DMS114 treated with DMSO at 0.1 percent for 48 hours (cell line): ENCODE measurements at regions not wholly inside any gene's neighbourhood (a gene's known extent, or its start where the extent isn't known, plus 50 kb on each side); places are given as distances from the start of the nearest gene placed in this dataset.

Experiments
- DNase-seq: peaks from one replicate; lab custom pipeline; 2025; ENCODE audit not compliant: unreplicated experiment; lab: John Stamatoyannopoulos, UW

DNA sequence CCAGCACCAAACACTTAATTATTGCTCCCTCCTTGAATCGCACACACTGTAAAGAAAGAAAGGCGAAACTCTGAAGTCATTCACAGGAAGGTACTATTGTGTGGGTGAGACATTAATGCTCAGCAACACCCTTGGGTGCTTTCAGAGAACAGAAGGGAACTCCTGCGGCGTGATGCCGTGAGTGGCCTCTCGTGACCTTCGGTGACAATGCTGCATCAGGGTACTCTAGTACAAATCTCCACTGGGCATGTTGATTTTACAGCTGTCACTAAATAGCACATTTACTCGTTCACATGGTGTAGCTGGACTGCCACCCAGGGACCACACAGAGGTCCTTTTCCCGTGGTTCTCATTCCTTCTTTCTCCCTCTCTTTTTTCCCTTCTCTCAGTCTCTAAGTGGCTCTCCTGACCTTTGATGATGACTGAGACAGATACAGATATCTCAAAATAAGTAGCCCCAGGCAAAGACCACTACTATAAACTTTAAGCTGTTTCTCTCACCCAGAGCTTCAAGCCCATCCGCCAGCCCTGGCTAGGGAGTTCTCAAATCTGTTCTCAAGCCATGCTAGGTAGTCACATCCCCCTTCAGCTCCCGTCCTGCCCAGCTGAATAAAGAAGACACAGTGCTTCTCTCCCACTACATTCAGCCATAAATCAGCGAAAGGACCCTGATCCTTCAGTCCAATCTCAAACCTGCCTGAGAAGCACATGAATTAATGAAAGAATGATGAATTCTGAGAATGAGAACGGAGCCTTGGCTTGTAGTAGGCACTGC, 223.4 kb upstream of the FMN2 start:
- no peak for DNase-seq

DNA sequence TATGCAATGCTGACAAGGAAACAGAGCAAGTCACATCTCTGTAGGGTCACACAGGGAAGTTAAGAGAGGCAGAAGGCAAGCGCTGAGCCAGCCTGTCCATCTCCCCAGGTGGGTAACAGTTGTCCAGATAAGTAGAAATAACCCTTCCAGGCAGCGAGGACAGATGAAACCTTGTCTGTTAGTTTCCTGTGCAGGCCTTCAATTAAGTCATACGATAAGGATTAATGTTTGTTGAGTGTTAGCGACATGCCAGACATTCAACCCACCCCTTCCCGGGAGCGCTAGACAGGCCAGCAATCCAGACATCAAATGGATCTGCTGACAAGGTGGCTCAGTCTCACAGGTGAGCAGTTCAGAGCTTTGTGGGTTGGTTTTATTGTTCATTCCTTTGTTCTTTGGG, 221.5 kb upstream of the FMN2 start:
- DNase-seq, result no peak

DNA sequence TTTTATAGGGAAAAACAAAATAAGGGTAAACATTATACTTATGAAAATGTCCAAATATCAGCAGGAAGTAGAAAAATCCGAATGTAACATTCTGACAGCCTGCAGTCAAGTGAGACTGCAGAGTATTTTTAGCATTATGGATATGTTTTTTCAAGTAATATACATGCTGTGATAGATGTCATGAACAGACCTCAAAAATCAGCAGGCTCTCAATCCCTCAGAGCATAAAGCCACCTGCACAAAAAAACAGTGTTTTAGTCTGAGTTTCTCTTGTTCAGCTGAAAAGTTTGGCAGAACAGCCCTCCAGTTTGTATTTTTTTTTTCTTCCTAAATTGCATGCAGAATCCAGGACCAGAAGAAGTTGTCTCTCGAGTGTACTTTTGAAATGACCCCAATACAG, 219.1 kb upstream of the FMN2 start:
- DNase-seq, result no peak

DNA sequence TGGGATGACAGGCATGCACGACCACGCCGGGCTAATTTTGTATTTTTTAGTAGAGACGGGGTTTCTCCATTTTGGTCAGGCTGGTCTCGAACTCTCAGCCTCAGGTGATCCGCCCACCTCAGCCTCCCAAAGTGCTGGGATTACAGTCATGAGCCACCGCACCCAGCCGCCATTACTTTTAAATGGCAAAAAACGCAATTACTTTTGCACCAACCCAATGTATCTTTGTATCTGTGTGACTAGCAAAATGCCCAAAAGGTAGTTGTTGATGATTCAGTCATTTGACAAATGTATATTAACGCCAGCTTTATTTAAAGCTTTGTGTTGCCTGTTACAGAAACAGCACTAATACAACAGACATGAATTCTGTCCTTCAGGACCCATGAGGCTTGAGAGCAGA, 216.9 kb upstream of the FMN2 start:
- DNase-seq, result no peak

DNA sequence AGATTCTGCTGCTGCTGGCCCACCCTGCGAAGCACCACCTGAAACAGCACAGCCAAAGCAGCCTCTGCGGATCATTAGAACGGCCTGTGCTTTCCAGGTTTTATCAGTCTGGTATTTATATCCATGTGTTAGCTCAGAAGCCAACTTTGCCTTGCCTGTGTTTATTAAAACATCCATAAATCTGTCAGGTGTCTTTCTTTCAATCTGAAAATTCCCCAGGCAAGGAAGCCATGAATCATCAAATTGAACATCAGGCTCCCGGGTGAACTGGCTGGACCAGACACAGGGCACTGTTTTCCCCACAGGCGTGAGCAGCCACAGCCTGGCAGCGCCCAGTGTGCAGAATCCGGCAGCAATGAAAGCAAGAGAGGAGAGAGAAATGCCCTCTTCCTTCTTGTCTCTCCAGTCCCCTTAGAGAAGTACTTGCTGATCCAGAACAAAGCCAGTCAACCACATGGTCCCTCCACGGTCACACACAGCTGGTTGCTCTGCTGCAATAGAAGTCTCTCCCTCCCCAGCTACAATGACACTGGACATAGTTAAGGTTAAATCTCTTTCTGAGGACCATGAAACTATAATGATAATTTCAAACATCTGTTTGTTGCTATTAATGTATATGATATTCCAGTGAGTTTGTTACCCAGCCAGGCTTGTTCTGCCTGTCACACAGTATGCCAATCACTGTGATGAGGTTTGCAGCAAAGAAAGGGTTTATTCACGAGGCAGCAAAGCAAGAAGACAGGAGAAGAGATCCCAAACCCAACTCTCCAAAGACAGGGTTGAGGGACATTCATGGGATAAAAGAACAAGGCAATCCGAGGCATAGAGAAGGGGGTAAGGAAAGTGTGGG, 212.1 kb upstream of the FMN2 start:
- DNase-seq, result no peak

DNA sequence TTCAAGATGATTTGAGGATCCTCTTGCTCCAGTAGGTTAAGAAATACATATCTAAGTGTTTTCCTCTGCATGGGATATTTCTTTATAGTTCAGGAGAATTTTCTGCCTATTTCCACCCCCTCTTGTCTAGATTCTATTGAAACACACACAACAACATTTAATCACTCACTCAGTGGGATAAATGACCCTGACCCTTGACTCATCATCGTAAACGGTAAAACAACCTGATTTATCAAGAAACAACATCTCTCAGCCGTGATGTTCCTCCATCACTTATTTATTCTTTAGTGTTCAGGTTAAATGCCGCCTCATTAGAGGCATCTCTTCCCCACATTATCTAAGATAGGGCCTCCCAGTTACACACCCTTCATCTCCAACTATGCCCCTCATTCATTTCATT, 208.7 kb upstream of the FMN2 start:
- no peak for DNase-seq

DNA sequence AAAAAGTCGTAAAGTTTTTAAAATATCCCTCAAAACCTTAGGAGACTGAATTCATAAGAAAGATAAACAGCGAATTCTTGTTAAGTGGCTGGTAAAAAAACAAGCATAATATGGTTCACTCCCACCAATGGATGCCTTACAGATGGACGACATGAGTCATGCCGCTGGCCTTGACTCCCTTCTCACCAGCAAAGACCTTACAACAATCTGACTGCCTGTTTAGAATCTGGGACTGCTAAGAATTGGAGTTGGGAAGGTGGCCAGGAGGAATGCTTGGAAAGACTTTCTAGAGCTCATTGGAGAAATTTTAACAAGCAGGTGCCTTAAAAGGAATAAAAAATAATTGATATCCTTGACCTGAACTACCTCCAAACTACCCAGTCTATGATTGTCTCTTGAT, 206.9 kb upstream of the FMN2 start:
- no peak for DNase-seq

DNA sequence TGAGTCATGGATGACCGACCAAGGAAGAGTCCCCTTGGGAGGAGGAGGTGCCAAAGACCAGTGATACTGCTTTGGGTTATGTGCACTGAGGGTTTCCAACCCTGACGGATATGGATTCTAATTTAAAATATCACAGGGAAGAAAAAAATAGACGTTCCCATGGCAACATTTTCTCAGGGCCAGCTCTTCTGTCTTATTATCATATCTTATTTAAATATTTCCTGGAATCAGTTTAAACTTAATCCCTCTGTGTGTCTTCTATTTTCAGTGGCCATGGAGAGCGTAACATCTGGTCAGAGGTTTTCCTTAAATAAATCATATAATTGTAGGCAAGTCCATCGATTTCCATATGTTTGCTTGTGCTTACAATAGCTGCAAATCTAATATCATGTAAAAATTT, 205.4 kb upstream of the FMN2 start:
- no peak for DNase-seq

DNA sequence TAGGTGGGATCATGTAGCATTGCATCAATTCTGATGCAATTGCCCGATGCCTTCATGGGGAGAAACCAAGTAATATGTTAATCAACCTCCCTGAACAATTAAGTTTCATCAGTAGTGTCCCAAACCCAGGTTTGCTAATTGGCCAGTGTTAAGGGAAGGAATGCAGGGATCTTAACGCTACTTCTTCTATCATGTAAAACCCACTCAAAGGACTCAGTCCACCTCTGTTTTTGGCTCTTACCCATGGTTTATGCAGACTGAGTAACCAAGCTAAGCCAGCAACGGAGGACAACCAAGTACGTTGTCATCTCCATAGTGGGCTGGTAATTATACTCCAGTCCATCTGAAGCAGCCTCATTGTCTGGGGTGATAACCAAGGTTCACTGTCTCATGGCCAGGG, 203.0 kb upstream of the FMN2 start:
- no peak for DNase-seq

DNA sequence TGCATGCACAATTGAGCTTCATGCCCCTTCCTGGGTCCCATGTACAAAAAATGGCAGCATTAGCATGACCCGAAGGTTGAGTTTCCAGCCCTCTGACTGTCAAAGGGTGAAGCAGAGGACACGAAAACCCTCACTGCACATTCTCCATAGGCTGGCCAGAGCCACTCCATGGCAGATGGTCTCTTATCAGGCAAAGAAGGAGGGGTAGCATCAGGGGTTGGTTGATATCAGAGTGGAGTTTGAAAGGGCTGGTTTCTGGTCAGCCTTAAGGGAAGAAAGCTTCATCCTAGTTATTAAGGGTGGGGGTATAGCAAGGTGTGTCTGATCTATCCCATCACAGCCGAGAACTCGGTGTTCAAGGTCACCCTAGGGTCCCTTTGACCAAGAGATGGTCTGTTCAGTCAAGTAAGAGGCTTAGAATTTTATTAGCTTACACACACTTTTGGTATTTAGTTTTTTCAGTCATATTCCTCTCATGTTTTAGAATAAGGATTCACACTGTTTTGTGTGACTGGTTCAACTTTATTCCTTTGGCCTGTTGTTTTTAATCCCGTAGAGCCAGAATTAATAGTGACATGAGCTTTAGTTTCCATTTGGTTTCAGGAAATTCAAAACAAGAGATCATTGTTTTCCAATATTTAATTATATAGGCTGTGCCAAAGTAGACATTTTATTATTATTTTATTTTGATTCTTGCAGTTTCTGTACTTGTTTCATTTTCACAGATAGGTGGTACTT, 199.9 kb upstream of the FMN2 start:
- DNase-seq, result no peak

DNA sequence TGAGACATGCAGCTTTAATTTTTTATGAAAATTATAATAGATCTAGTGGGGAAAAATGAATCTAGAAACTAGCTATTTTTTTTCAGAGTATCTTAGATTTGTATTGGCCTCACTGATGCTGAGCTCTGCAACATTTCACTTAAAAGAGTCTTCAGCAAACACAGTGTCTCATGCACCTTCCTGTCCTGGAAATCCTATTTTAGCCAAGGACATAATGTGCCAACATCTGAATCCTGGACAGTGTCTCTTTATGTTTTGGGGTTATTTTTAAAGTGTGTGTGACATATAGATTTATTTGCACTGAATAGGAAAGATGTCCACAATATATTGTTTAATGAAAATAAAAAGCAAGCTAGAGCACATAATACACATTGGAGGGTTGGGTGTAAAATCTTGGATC, 199.1 kb upstream of the FMN2 start:
- DNase-seq, result no peak

DNA sequence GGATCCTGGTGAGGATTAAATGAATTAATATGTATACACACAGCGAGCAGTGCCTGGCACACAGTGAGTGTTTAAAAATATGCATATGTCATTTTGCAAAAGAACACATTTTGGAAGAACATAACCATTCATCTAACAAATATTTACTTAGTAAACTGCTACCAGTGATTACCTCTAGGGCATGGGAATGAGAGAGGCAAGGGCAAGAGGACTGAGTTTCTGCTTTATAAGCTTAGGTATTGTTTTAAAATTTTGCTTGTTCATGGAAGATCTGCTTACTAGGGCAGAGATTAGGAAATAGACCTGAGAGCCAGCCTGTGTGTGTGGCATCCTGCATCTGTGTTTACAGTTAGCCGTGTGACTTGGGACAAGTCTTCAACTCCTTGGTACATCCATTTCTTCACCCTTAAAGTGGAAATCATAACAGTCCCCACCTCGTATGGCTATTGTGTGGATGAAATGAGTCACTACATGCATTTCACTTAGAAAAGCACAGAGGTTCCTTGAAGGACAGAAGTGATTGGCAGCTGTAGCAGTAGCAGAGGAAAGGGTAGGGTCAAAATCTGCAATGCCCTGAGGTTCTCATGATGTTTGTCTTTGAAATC, 198.5 kb upstream of the FMN2 start:
- DNase-seq, result no peak

DNA sequence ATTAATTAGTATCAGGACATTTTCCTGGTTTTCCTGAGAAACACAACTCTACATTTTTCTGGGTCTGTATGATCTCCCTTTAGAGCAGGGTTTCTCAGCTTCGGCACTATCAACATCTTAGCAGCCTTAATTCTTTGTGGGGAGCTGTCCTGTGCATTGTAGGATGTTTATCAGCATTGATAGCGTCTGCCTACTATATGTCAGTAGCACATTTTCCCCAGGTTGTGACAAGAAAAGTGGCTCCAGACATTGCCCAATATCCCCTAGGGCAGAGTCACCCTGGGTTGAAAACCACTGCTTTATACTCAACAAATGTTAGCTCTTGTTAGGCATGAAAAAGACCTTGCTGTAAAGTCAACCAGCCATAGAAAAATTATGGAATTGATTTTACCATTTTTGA, 195.1 kb upstream of the FMN2 start:
- no peak for DNase-seq

DNA sequence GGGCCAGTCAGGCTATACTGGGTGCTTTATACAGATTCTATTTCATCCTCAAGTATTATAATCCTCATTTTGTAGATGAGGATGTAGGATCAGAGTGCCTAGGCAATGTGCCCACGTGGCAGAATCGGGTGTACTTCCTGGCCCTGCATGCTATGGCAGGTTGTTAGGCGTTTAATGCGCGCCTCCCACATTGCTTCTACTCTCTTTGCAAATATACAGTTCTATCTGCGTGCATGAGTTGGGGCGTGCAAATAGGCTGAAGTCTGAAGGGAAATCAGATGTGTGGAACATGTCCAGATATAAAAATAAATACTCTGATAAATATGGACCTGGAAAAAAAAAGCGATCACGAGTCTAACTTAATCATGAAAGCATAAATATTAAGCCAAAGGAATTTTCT, 194.7 kb upstream of the FMN2 start:
- no peak for DNase-seq

DNA sequence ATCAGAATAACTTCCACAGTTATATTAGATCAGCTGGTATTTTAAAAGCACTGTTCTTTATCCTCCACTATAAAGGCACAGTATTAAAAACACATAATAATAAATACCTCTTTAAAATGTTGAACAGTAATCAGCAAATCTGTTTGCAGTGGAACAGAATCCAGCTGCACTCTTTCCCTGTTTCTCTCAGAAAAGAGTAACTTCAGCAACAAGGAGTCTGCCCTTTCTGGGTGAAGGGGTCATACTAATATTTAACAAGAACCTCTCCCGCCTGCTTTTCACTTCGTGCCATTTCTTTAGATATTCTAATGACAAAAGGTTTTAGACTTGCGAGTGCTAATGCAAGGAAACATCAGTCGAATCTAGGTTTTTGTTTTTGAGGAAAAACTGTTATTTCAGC, 194.2 kb upstream of the FMN2 start:
- no peak for DNase-seq

DNA sequence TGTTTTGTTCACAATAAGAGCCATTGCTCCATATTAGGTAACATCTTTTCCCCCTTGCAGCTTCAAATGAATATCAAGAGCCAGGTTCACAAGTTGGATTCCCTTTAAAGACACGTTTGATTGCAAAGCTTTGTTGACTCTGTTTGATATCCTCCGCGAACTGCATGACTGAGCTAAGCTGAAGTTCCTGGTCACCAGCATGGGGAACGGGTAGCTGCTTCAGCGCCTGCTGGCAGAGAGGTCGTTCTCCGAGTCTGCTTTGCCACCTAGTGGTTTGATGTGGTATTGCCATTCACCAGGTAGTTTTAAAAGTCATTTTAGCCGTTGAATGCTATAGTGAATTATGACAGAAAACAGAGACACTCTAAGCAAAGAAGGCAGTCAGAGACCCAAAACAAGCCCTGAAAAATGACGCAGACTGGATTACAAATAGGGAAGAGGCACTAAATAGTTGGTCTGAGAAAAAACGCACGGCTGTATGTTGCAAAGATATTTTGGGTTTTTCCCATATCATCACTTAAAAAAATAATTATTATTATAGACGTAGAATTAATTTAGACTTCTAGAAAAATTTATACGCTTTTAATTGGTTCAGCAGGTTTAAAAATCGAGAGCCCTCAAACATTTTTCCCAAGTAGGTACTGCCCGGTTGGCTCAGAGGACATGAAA, 193.5 kb upstream of the FMN2 start:
- peak; percentile 64 for DNase-seq

DNA sequence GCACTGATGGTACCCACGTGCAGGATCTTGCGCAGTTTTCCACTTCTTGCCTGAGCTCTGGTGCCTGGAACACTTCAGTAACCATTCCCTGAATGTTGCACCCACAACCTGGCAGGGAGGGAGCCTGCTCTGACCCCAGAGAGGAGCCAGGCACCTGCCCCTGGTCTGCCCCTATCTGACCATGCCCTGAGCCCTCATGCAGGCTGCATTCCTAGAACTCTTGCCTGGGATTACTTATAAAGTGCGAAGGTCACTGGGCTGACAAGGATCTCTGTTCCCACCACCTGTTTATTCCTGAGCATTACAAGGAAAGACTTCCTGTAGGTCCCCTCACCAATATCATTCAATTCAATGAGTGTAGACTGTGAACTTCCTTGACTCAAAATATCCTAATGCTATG, 191.9 kb upstream of the FMN2 start:
- no peak for DNase-seq

DNA sequence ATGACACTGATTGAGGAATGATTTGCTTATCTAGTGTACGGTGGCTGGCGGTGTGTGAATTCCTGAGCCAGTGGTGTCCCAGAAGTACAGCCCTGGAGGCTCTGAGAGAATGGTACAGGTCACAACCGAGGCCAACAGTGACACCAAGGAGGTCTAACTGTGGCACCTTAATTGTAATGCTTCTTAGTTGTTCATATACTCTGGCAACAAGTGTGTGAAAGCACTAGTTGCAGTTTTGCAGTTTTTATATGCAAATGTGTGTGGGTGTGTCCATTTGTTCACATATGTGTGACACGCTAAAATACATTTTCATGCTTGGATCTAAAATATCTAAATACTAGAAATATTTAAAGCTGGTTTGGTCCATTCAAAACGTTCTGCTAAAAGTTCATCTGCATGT, 185.3 kb upstream of the FMN2 start:
- DNase-seq, result no peak

DNA sequence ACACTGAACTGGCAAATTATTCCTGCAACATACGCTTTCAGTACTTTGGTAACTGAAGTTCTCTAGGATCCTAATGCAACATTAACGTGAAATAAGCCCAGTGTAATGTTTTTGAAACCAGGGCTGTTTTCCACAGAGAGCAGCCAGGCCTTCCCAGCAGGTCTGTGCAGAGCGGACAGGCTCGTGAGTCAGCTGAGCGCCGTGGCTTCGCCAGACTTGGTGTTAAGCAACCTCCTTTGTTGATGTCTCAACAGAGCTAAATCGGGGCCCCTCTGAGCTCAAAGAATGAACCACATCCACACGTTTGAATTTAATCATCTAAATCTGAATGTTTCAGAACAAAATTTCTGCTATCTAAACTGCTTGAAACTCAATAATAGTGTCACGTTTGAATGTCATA, 181.8 kb upstream of the FMN2 start:
- no peak for DNase-seq

DNA sequence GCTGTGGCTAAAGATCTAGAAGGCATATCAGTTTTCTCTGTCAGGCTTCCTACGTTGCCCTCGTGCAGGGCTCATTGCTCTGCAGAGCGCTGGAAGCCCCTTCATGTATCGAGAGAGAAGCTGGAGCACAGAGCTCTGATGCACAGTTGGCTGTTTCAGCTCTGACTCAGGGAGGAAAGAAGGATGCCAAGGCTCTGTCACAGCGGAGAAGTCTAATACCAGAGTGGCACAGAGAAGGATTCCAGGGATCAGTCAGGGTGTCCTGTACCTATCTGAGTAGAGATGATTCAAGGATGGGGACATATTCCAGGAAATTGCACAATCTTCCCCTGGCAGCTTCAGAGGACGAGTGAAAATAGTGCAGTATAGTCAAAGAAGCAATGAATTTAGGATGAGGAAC, 179.2 kb upstream of the FMN2 start:
- no peak for DNase-seq

DNA sequence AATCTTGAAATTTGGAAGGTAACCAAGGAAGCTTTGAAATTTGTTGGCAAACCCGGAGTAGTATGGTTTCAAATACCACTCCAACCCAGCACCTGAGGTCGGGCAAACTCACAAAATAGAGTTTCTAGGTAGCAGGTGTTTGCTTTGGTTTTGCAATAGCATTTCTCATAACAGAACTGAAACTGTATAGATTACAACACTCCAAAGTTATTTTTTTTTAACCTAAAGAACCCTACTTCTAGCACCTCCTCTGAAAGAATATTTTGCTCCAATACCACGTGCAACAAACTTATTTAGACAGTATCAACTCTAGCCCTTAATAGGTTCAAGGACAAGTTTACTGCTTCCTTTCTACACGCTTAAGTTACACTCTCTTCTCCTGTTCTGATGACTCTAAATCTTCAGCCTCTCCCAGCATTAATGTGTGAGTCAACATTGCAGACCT, 178.5 kb upstream of the FMN2 start:
- no peak for DNase-seq
